SH-SY5Y (cell line): ENCODE measurements at regions not wholly inside any gene's neighbourhood (a gene's known extent, or its start where the extent isn't known, plus 50 kb on each side); places are given as distances from the start of the nearest gene placed in this dataset.

Experiments used
- GATA2 ChIP-seq: IDR thresholded peaks from 2 replicates; pipeline ENCODE4 v1.6.1; 2011; ENCODE audit warnings: mild to moderate bottlenecking, low read depth, low read length
- GATA3 ChIP-seq: IDR thresholded peaks from 2 replicates; pipeline ENCODE4 v1.6.1; 2011; ENCODE audit warnings: low read depth, mild to moderate bottlenecking, low read length, moderate library complexity

- TF ChIP-seq GATA2 (no peak), GATA3 (no peak)
Measured at GRCh38 chr3:20853890-20854289, 667.9 kb upstream of the SGO1 start.
